ENCODE measurements at regions not wholly inside any gene's neighbourhood (a gene's known extent, or its start where the extent isn't known, plus 50 kb on each side); places are given as distances from the start of the nearest gene placed in this dataset.

DNA sequence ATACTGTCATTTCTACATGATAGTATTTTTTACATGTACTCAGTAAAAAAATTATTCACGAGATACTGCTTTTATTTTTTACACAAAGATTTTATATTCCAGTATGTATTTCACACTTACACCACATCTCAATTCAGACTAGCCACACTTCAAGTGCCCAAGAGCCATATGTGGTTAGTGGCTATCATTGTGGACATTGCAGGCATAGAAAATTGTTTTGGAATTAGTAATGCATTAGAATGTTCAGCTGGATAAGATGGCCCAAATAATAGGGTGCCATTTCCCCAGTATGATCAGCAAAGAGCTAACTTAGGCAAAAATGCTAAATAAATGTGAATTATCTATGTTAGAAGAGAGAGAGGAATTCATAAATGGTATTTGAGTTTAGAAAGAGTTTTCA is 203.8 kb upstream of the MCTP2 start:
- TF ChIP-seq, protein P1, sequence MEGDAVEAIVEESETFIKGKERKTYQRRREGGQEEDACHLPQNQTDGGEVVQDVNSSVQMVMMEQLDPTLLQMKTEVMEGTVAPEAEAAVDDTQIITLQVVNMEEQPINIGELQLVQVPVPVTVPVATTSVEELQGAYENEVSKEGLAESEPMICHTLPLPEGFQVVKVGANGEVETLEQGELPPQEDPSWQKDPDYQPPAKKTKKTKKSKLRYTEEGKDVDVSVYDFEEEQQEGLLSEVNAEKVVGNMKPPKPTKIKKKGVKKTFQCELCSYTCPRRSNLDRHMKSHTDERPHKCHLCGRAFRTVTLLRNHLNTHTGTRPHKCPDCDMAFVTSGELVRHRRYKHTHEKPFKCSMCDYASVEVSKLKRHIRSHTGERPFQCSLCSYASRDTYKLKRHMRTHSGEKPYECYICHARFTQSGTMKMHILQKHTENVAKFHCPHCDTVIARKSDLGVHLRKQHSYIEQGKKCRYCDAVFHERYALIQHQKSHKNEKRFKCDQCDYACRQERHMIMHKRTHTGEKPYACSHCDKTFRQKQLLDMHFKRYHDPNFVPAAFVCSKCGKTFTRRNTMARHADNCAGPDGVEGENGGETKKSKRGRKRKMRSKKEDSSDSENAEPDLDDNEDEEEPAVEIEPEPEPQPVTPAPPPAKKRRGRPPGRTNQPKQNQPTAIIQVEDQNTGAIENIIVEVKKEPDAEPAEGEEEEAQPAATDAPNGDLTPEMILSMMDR (IDR thresholded peaks at IDR 0.05): no peak
- no peak for TF ChIP-seq POLR2A (IDR thresholded peaks at IDR 0.05)
